Astrocyte (in vitro differentiated cells and primary cell): ENCODE measurements at regions not wholly inside any gene's neighbourhood (a gene's known extent, or its start where the extent isn't known, plus 50 kb on each side); places are given as distances from the start of the nearest gene placed in this dataset.

Source experiments
- EZH2 ChIP-seq: IDR thresholded peaks from 2 replicates; pipeline ENCODE4 v1.6.1; 2012; ENCODE audit warnings: mild to moderate bottlenecking, low read length, inconsistent platforms; ENCODE audit not compliant: insufficient read depth
- TF ChIP-seq, protein P1 (sequence below): IDR thresholded peaks from 2 replicates; pipeline ENCODE4 v1.5.1; 2011; ENCODE audit warnings: low read depth, mild to moderate bottlenecking, inconsistent platforms, low read length, moderate library complexity; ENCODE audit not compliant: insufficient read depth

DNA sequence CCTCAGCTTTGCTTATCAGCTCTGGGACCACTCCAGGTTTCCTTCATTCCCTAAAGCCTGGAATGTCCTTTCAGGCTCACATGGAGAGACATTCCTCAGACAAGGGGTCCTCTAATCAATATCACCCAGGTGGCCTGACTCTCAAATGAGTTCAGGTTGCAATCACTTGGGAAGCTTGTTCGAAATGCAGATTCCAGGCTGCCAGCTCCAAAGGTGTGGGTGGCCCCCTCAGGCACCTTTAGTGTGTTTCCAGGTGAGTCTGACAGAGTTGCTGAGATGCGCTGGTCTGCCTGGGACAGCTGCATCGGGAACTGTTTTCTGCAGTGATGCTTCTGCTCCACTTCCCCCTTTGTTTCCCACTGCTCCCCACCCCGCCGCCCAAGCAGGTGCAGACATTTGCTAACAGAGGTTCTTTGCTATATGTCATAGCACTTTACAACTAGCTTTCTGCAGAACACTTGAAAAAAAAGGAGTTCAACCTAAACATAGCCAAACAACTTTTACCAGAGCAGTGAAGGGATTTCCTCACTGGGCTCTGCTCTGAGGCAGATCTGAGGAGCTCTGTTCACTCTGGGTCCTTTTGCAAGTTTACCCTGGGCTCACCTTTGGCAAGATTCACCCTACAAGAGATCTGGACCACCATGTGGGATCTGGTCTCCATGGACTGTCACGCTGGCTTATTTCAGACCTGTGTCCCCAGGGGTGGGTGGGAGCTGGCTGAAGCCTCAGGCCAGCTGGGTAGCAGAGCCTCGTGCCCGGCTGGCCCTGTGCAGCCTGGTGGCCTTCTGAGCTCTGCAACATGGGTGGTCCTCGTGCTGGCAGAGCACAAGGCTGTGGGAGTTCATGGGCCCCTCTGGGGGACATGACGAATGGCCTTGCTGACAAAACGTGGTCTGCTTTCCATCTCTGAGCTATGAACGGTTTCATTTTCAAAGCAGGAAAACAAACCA lies 539.6 kb downstream of the CCDC171 start:
- TF ChIP-seq, protein P1, sequence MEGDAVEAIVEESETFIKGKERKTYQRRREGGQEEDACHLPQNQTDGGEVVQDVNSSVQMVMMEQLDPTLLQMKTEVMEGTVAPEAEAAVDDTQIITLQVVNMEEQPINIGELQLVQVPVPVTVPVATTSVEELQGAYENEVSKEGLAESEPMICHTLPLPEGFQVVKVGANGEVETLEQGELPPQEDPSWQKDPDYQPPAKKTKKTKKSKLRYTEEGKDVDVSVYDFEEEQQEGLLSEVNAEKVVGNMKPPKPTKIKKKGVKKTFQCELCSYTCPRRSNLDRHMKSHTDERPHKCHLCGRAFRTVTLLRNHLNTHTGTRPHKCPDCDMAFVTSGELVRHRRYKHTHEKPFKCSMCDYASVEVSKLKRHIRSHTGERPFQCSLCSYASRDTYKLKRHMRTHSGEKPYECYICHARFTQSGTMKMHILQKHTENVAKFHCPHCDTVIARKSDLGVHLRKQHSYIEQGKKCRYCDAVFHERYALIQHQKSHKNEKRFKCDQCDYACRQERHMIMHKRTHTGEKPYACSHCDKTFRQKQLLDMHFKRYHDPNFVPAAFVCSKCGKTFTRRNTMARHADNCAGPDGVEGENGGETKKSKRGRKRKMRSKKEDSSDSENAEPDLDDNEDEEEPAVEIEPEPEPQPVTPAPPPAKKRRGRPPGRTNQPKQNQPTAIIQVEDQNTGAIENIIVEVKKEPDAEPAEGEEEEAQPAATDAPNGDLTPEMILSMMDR: no peak
- TF ChIP-seq EZH2: no peak
